Natural killer cell (primary cell): ENCODE measurements at regions not wholly inside any gene's neighbourhood (a gene's known extent, or its start where the extent isn't known, plus 50 kb on each side); places are given as distances from the start of the nearest gene placed in this dataset.

Experiments
- ATAC-seq, 3 donors: fragments of 150-1000 bp in 2 of 3; fragments of 200-7000 bp in 1 of 3; cut with Tn5 transposase; 1 replicate in 1 of 3; 2 replicates in 2 of 3; pipeline ENCODE4 v1.10.0; 2021; ENCODE audit warnings: mild to moderate bottlenecking in 2 of 3, moderate library complexity in 2 of 3
- DNase-seq, 2 donors: peaks; one replicate each; pipeline versions ENCODE4 v3.0.0 to v3.0.0-alpha.2; 2013 to 2021; ENCODE audit warnings: mixed read lengths in 1 of 2
- H3K27ac ChIP-seq: one replicate; pipeline ENCODE4 v1.5.1; 2013; ENCODE audit warnings: mild to moderate bottlenecking, low read length
- H3K27me3 ChIP-seq: one replicate; pipeline ENCODE4 v1.6.1; 2013; ENCODE audit warnings: low read length; ENCODE audit not compliant: control insufficient read depth, insufficient read depth
- H3K36me3 ChIP-seq: one replicate; pipeline ENCODE4 v1.6.1; 2013; ENCODE audit warnings: low read length; ENCODE audit not compliant: control insufficient read depth, insufficient read depth
- H3K4me1 ChIP-seq: one replicate; pipeline ENCODE4 v1.6.1; 2013; ENCODE audit warnings: low read length; ENCODE audit not compliant: control insufficient read depth, insufficient read depth
- H3K4me3 ChIP-seq: one replicate; pipeline ENCODE4 v1.5.1; 2013; ENCODE audit warnings: low read length
- H3K9me3 ChIP-seq: one replicate; pipeline ENCODE4 v1.6.1; 2013; ENCODE audit warnings: low read length; ENCODE audit not compliant: control insufficient read depth, insufficient read depth
- H3K27ac Mint-ChIP-seq, 2 donors: one replicate each; pipeline ENCODE4 v1.8.0; 2022; ENCODE audit warnings: mild to moderate bottlenecking in 2 of 2, mixed read lengths in 2 of 2, moderate library complexity in 1 of 2
- H3K27me3 Mint-ChIP-seq, 2 donors: one replicate each; pipeline ENCODE4 v1.8.0; 2022; ENCODE audit warnings: low read depth in 2 of 2, mixed read lengths in 2 of 2
- H3K36me3 Mint-ChIP-seq: one replicate; pipeline ENCODE4 v1.8.0; 2022; ENCODE audit warnings: mixed read lengths
- H3K4me1 Mint-ChIP-seq, 2 donors: one replicate each; pipeline ENCODE4 v1.8.0; 2022; ENCODE audit warnings: mixed read lengths in 2 of 2
- H3K4me3 Mint-ChIP-seq: one replicate; pipeline ENCODE4 v1.8.0; 2022; ENCODE audit warnings: mild to moderate bottlenecking, moderate library complexity, mixed read lengths
- H3K9me3 Mint-ChIP-seq, 2 donors: one replicate each; pipeline ENCODE4 v1.8.0; 2022; ENCODE audit warnings: mixed read lengths in 2 of 2
- CTCF ChIP-seq: fragments of 200-600 bp; IDR thresholded peaks from one replicate; pipeline ENCODE4 v1.8.0; 2022; ENCODE audit warnings: antibody characterized with exemption
- WGBS: methylation state at CpG from one replicate; pipeline ENCODE4 v1.1.7; 2013; ENCODE audit warnings: missing lambda C conversion rate; ENCODE audit not compliant: insufficient coverage; 5-methylcytosine and 5-hydroxymethylcytosine counted together
- intact Hi-C: fragments of 100-400 bp; cut with micrococcal nuclease; formaldehyde crosslinking; loops from one replicate; pipeline ENCODE4 v1.14.2; 2022

DNA sequence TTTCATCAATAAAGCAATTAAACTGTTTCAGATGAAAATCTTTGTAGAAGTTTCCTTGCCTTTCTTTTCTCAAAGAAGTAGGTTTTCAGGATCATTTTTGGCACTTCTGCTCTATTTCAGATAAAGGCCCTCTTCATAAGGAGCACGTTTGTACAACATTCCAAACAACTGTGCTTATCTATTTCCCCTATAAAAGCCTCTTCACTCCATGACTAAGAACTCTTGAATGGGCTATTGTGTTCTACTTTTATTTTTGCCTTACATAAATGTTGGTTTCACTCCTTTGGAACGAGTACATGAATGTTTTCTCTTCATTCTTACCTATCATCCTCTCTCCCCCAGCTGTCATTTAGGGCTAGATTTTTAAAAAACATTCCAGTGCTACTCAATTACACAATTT is 288.0 kb upstream of the PPP1R2C start:
- ATAC-seq, result no peak
- intact Hi-C loops, result no loop called here

DNA sequence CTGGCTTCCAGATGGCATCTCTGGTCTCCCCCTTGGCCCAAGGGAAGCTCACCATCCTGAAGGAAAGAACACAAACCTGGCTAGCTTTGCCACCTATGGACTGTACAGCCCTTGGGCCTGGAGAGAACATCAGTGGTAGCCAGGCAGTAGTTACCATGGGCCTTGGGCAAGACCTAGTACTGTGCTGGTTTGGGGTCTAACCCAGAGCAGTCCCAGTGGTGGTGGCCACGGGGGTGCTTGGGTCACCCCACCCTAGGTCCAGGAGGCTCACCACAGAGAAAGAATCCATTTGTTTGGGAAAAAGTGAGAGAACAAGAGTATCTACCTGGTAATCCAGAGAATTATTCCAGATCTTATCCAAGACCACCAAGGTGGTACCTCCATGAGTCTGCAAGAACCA is 290.7 kb upstream of the PPP1R2C start:
- H3K27ac Mint-ChIP-seq, result no peak overlapping the region
- Histone ChIP-seq H3K27me3 (no peaks in the 10 kb centered on the region), H3K4me1 (no peaks in the 10 kb centered on the region), H3K9me3 (no peaks in the 10 kb centered on the region), H3K27ac (no peak overlapping the region), H3K4me3 (no peak overlapping the region), H3K36me3 (no peaks in the 10 kb centered on the region)
- H3K27me3 Mint-ChIP-seq, result peaks cover 0 to 13% of the 10 kb centered on the region in 2 donors
- DNase-seq (no peak), ATAC-seq (no peak)
- H3K9me3 Mint-ChIP-seq, result no peaks in the 10 kb centered on the region
- intact Hi-C loops, result no loop called here
- no peaks in the 10 kb centered on the region for H3K36me3 Mint-ChIP-seq
- H3K4me1 Mint-ChIP-seq, result no peaks in the 10 kb centered on the region
- H3K4me3 Mint-ChIP-seq, result no peak overlapping the region
- 100% methylated on average over 1 of the region's 1 CpG for WGBS
- TF ChIP-seq CTCF, result no peak

More for the DNA sequence above, 288.0 kb upstream of the PPP1R2C start:
- H3K9me3 Mint-ChIP-seq, result no peaks in the 10 kb centered on the region
- Histone ChIP-seq H3K27ac (no peak overlapping the region), H3K36me3 (no peaks in the 10 kb centered on the region), H3K4me1 (no peaks in the 10 kb centered on the region), H3K9me3 (no peaks in the 10 kb centered on the region), H3K4me3 (no peak overlapping the region), H3K27me3 (no peaks in the 10 kb centered on the region)
- H3K27me3 Mint-ChIP-seq, result peaks cover 0 to 13% of the 10 kb centered on the region in 2 donors
- no peak overlapping the region for H3K4me3 Mint-ChIP-seq
- TF ChIP-seq CTCF, result no peak
- H3K4me1 Mint-ChIP-seq, result no peaks in the 10 kb centered on the region
- H3K36me3 Mint-ChIP-seq, result no peaks in the 10 kb centered on the region
- no peak overlapping the region for H3K27ac Mint-ChIP-seq
- no peak for DNase-seq
- 100% methylated on average over 2 of the region's 2 CpGs for WGBS

GRCh38 chrX:43083016-43083415 is 305.1 kb upstream of the PPP1R2C start:
- intact Hi-C loops, result no loop called here
- ATAC-seq (no peak), DNase-seq (no peak)
- TF ChIP-seq CTCF, result no peak
- Mint-ChIP-seq H3K9me3 (peaks cover 0 to 2% of the 10 kb centered on the region in 2 donors), H3K4me1 (no peaks in the 10 kb centered on the region), H3K36me3 (no peaks in the 10 kb centered on the region), H3K27ac (no peak overlapping the region), H3K27me3 (peaks cover 0 to 30% of the 10 kb centered on the region in 2 donors), H3K4me3 (no peak overlapping the region)
- H3K4me3 ChIP-seq, result no peak overlapping the region
- no CpG with 5 or more reads among the region's 1 CpG for WGBS
- H3K27me3 ChIP-seq, result no peaks in the 10 kb centered on the region
- H3K4me1 ChIP-seq, result no peaks in the 10 kb centered on the region
- H3K27ac ChIP-seq, result no peak overlapping the region
- no peaks in the 10 kb centered on the region for H3K9me3 ChIP-seq
- H3K36me3 ChIP-seq, result no peaks in the 10 kb centered on the region

DNA sequence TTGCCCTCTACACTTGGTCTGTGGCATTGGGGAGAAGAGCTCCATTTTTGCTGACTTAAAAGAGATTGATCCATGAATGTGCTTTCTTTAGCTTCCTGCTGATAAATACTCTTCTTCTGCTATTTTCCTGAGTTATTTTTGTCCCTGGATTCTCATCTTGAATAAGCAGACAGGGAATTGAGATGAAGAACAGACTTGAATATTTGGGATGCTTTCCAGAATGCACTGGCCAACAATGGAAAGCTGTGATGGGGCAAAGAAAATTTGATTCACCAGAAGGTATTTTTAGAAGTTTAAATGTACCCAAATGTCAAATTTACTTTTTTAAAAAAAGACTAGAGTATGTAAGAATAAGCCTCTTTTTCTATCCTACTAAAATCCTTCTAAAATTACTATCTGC is 309.9 kb upstream of the PPP1R2C start:
- Mint-ChIP-seq H3K9me3 (no peaks in the 10 kb centered on the region), H3K36me3 (no peaks in the 10 kb centered on the region), H3K27ac (no peak overlapping the region), H3K4me3 (no peak overlapping the region), H3K4me1 (no peaks in the 10 kb centered on the region), H3K27me3 (peaks cover 0 to 22% of the 10 kb centered on the region in 2 donors)
- TF ChIP-seq CTCF, result no peak
- intact Hi-C loops, result no loop called here
- Histone ChIP-seq H3K27ac (no peak overlapping the region), H3K4me1 (no peaks in the 10 kb centered on the region), H3K4me3 (no peak overlapping the region), H3K36me3 (no peaks in the 10 kb centered on the region), H3K27me3 (no peaks in the 10 kb centered on the region), H3K9me3 (no peaks in the 10 kb centered on the region)
- no peak for ATAC-seq
- no peak for DNase-seq
